ENCODE measurements at regions not wholly inside any gene's neighbourhood (a gene's known extent, or its start where the extent isn't known, plus 50 kb on each side); places are given as distances from the start of the nearest gene placed in this dataset.

DNA sequence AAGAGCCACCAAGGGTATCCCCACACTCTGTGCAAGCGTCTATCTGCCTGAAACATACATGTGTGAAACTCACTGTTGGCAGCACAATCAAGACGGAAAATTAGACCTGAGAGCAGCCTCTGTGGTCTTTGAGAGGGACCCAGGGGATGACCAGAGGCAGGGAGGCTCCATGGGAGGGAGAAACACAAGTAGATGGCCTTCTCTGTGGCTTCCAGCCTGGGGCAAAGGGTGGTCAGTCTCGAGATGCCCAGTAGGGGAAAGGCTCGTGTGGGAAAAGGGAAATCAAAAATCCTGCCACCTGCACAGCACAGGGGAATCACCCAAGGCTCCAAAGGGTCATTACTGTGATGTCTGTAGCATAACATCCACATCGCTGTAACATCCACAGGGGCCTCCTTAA lies 823.3 kb downstream of the KCNJ18 start:
- H4K20me1 ChIP-seq (ENCODE audit: insufficient read depth), result no peaks in the 10 kb centered on the region
- H3K27me3 ChIP-seq (ENCODE audit: insufficient read depth, low read depth, low read length), result no peaks in the 10 kb centered on the region
- TF ChIP-seq RAD21 (conservative IDR thresholded peaks at IDR 0.05) (no peak), EZH2 (IDR thresholded peaks at IDR 0.05; ENCODE audit: borderline replicate concordance, insufficient read depth, low read length, poor library complexity, severe bottlenecking) (no peak), MXI1 (conservative IDR thresholded peaks at IDR 0.05; ENCODE audit: poor library complexity, severe bottlenecking) (no peak)
- TF ChIP-seq, protein P1, sequence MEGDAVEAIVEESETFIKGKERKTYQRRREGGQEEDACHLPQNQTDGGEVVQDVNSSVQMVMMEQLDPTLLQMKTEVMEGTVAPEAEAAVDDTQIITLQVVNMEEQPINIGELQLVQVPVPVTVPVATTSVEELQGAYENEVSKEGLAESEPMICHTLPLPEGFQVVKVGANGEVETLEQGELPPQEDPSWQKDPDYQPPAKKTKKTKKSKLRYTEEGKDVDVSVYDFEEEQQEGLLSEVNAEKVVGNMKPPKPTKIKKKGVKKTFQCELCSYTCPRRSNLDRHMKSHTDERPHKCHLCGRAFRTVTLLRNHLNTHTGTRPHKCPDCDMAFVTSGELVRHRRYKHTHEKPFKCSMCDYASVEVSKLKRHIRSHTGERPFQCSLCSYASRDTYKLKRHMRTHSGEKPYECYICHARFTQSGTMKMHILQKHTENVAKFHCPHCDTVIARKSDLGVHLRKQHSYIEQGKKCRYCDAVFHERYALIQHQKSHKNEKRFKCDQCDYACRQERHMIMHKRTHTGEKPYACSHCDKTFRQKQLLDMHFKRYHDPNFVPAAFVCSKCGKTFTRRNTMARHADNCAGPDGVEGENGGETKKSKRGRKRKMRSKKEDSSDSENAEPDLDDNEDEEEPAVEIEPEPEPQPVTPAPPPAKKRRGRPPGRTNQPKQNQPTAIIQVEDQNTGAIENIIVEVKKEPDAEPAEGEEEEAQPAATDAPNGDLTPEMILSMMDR (IDR thresholded peaks at IDR 0.05; ENCODE audit: poor library complexity, severe bottlenecking), result no peak
- no peak overlapping the region for H3K4me2 ChIP-seq (ENCODE audit: low read length)
- H3K27ac ChIP-seq (ENCODE audit: low read length), result no peak overlapping the region
- no peaks in the 10 kb centered on the region for H3K79me2 ChIP-seq (replicated peaks; ENCODE audit: insufficient read depth, low read length)
- H3K9me3 ChIP-seq (ENCODE audit: low read length), result no peaks in the 10 kb centered on the region
- H2AFZ ChIP-seq (ENCODE audit: low read depth, low read length), result no peak overlapping the region
- no peak overlapping the region for H3K4me3 ChIP-seq (ENCODE audit: low read length)
- H3K9me2 ChIP-seq (ENCODE audit: insufficient read depth, low read length), result no peaks in the 10 kb centered on the region
- H3F3A ChIP-seq (ENCODE audit: insufficient read depth, low read length, poor library complexity, severe bottlenecking), result no peaks in the 10 kb centered on the region
- no peak overlapping the region for H3K9ac ChIP-seq (ENCODE audit: low read length)
- no peaks in the 10 kb centered on the region for H3K36me3 ChIP-seq (ENCODE audit: insufficient read depth, low read length)

DNA sequence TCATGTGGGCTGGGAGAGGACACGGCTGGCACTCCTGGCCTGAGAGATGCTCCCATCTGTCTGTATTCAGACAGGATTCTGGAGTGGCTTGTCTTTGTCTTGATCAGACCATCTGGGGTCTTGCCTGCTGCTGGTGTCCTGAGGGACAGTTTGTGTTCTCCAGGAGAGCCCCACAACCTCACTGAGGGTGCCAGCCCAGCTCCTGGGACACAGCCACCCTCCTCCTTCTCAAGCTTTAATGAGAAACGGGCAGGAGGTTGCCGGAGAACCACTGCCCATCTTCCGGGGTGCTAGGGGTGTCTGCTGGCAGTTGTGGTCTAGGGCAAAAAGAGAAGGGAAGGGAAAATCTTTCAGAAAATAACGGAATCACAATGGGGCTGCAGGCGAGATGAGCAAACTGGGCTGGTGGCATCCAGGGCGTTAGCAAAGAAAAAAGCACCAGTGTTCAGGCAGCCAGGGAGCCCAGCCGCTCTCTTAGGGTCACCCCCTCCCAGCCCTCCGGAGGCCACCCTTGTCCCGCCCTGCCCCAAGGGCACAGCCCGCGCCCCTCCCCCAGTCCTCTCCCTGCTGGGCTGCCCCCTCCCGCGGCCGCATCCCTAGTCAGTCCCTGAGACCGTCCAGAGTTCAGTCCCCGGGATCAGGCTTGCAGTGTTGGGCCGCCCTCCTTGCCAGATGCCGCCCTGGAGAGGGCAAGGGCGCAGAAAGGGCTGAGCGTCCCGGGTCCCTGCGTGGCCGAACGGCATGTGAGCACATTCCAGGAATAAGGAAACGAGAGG lies 824.7 kb downstream of the KCNJ18 start:
- no peaks in the 10 kb centered on the region for H3K9me3 ChIP-seq (ENCODE audit: low read length)
- H3F3A ChIP-seq (ENCODE audit: insufficient read depth, low read length, poor library complexity, severe bottlenecking), result no peaks in the 10 kb centered on the region
- H3K4me3 ChIP-seq (ENCODE audit: low read length), result no peak overlapping the region
- TF ChIP-seq SMC3 (conservative IDR thresholded peaks at IDR 0.05; ENCODE audit: poor library complexity) (no peak), RAD21 (conservative IDR thresholded peaks at IDR 0.05) (no peak), MXI1 (conservative IDR thresholded peaks at IDR 0.05; ENCODE audit: poor library complexity, severe bottlenecking) (no peak), EP300 (conservative IDR thresholded peaks at IDR 0.05; ENCODE audit: poor library complexity, severe bottlenecking) (no peak), TAF1 (IDR thresholded peaks at IDR 0.05; ENCODE audit: low read depth) (no peak)
- TF ChIP-seq, protein P1 (IDR thresholded peaks at IDR 0.05; ENCODE audit: poor library complexity, severe bottlenecking), result no peak
- TF ChIP-seq, protein P2, sequence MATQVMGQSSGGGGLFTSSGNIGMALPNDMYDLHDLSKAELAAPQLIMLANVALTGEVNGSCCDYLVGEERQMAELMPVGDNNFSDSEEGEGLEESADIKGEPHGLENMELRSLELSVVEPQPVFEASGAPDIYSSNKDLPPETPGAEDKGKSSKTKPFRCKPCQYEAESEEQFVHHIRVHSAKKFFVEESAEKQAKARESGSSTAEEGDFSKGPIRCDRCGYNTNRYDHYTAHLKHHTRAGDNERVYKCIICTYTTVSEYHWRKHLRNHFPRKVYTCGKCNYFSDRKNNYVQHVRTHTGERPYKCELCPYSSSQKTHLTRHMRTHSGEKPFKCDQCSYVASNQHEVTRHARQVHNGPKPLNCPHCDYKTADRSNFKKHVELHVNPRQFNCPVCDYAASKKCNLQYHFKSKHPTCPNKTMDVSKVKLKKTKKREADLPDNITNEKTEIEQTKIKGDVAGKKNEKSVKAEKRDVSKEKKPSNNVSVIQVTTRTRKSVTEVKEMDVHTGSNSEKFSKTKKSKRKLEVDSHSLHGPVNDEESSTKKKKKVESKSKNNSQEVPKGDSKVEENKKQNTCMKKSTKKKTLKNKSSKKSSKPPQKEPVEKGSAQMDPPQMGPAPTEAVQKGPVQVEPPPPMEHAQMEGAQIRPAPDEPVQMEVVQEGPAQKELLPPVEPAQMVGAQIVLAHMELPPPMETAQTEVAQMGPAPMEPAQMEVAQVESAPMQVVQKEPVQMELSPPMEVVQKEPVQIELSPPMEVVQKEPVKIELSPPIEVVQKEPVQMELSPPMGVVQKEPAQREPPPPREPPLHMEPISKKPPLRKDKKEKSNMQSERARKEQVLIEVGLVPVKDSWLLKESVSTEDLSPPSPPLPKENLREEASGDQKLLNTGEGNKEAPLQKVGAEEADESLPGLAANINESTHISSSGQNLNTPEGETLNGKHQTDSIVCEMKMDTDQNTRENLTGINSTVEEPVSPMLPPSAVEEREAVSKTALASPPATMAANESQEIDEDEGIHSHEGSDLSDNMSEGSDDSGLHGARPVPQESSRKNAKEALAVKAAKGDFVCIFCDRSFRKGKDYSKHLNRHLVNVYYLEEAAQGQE (IDR thresholded peaks at IDR 0.05; ENCODE audit: borderline replicate concordance), result no peak
- H3K36me3 ChIP-seq (ENCODE audit: insufficient read depth, low read length), result no peaks in the 10 kb centered on the region
- H4K20me1 ChIP-seq (ENCODE audit: insufficient read depth), result no peaks in the 10 kb centered on the region
- H3K9me2 ChIP-seq (ENCODE audit: insufficient read depth, low read length), result no peaks in the 10 kb centered on the region
- H3K79me2 ChIP-seq (replicated peaks; ENCODE audit: insufficient read depth, low read length), result no peaks in the 10 kb centered on the region
- no peaks in the 10 kb centered on the region for H3K27me3 ChIP-seq (ENCODE audit: insufficient read depth, low read depth, low read length)
- no peak overlapping the region for H3K27ac ChIP-seq (ENCODE audit: low read length)
- no peak overlapping the region for H2AFZ ChIP-seq (ENCODE audit: low read depth, low read length)
- H3K4me2 ChIP-seq (ENCODE audit: low read length), result no peak overlapping the region
- no peak overlapping the region for H3K9ac ChIP-seq (ENCODE audit: low read length)
